Smooth muscle cell (in vitro differentiated cells): ENCODE measurements at regions not wholly inside any gene's neighbourhood (a gene's known extent, or its start where the extent isn't known, plus 50 kb on each side); places are given as distances from the start of the nearest gene placed in this dataset.

Source experiments
- DNase-seq: peaks from one replicate; lab custom pipeline; 2025; ENCODE audit not compliant: unreplicated experiment; lab: John Stamatoyannopoulos, UW
- H2AFZ ChIP-seq: fragments of 200-600 bp; sonication (generic); 2 replicates; pipeline ENCODE4 v1.6.0; 2016; ENCODE audit warnings: antibody characterized with exemption, low read depth, mild to moderate bottlenecking
- H3F3A ChIP-seq: fragments of 200-600 bp; sonication (generic); 2 replicates; pipeline ENCODE4 v1.6.0; 2017; ENCODE audit warnings: antibody characterized with exemption, low read depth
- H3K27ac ChIP-seq: fragments of 200-600 bp; sonication (generic); 2 replicates; pipeline ENCODE4 v1.5.1; 2016; ENCODE audit warnings: low read depth, mild to moderate bottlenecking
- H3K27me3 ChIP-seq: fragments of 200-600 bp; sonication (generic); 2 replicates; pipeline ENCODE4 v1.6.1; 2016; ENCODE audit warnings: low read depth, mild to moderate bottlenecking
- H3K36me3 ChIP-seq: fragments of 200-600 bp; sonication (generic); 2 replicates; pipeline ENCODE4 v1.5.1; 2016; ENCODE audit warnings: low read depth
- H3K4me1 ChIP-seq: fragments of 200-600 bp; sonication (generic); 2 replicates; pipeline ENCODE4 v1.5.1; 2016; ENCODE audit warnings: low read depth
- H3K4me2 ChIP-seq: fragments of 200-600 bp; sonication (generic); 2 replicates; pipeline ENCODE4 v1.6.0; 2016; ENCODE audit warnings: mild to moderate bottlenecking
- H3K4me3 ChIP-seq: fragments of 200-600 bp; sonication (generic); 2 replicates; pipeline ENCODE4 v1.5.1; 2016; ENCODE audit warnings: mild to moderate bottlenecking
- H3K79me2 ChIP-seq: fragments of 200-600 bp; sonication (generic); 2 replicates; pipeline ENCODE4 v1.6.0; 2016; ENCODE audit warnings: low read depth, mild to moderate bottlenecking
- H3K9ac ChIP-seq: fragments of 200-600 bp; sonication (generic); 2 replicates; pipeline ENCODE4 v1.6.0; 2016; ENCODE audit warnings: low read depth
- H3K9me3 ChIP-seq: fragments of 200-600 bp; sonication (generic); replicated peaks from 2 replicates; pipeline ENCODE4 v1.5.1; 2016; ENCODE audit warnings: low read depth
- H4K20me1 ChIP-seq: fragments of 200-600 bp; sonication (generic); 2 replicates; pipeline ENCODE4 v1.6.0; 2016; ENCODE audit warnings: low read depth
- WGBS: methylation state at CpG from one replicate; pipeline ENCODE4 v1.1.7; 2016; ENCODE audit warnings: low lambda C conversion rate; 5-methylcytosine and 5-hydroxymethylcytosine counted together
- TF ChIP-seq, protein P1 (sequence below): fragments of 200-600 bp; sonication (generic); IDR thresholded peaks from 2 replicates; pipeline ENCODE4 v1.5.1; 2017; ENCODE audit warnings: borderline replicate concordance, mild to moderate bottlenecking, antibody characterized with exemption; ENCODE audit not compliant: insufficient read depth, poor library complexity, severe bottlenecking

DNA sequence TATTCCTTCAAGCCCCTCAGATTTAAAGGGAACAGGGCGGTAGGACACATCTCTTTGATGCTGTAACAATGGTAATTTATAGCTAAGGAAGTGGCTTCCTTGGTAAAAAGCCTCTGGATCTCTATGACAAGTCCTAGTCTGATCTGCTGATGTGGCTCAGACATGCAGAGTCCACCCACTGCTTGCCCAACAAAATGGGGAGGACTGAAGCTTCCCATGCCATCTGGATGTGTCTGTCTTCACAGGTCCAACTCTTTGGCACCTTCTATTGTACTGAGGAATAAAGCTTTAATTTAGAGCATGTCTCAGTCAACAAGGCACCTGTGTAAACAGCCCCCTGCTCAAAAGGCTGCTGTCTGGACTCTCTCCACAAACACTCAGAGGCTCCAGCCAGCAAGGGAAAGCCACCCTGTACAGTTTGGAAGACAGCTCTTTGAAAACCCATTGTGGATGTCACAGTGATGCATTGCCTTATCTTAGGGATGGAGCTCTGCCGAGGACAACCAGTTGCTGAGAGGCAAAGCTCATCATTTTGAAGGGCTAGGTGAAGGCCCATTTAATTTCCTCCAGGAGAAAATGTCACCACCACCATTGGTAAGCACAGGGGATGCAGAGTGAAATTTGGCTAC lies 348.6 kb upstream of the GRM7 start:
- TF ChIP-seq, protein P1, sequence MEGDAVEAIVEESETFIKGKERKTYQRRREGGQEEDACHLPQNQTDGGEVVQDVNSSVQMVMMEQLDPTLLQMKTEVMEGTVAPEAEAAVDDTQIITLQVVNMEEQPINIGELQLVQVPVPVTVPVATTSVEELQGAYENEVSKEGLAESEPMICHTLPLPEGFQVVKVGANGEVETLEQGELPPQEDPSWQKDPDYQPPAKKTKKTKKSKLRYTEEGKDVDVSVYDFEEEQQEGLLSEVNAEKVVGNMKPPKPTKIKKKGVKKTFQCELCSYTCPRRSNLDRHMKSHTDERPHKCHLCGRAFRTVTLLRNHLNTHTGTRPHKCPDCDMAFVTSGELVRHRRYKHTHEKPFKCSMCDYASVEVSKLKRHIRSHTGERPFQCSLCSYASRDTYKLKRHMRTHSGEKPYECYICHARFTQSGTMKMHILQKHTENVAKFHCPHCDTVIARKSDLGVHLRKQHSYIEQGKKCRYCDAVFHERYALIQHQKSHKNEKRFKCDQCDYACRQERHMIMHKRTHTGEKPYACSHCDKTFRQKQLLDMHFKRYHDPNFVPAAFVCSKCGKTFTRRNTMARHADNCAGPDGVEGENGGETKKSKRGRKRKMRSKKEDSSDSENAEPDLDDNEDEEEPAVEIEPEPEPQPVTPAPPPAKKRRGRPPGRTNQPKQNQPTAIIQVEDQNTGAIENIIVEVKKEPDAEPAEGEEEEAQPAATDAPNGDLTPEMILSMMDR: no peak
- Histone ChIP-seq H3K36me3 (no peaks in the 10 kb centered on the region), H3F3A (no peaks in the 10 kb centered on the region), H4K20me1 (no peaks in the 10 kb centered on the region), H3K9me3 (no peaks in the 10 kb centered on the region), H3K4me1 (no peaks in the 10 kb centered on the region), H3K27me3 (no peaks in the 10 kb centered on the region), H3K9ac (no peak overlapping the region), H3K4me2 (no peak overlapping the region), H3K4me3 (no peak overlapping the region), H3K79me2 (no peaks in the 10 kb centered on the region), H2AFZ (no peak overlapping the region), H3K27ac (no peak overlapping the region)
- 78% methylated on average over 2 of the region's 2 CpGs for WGBS
- DNase-seq: no peak

DNA sequence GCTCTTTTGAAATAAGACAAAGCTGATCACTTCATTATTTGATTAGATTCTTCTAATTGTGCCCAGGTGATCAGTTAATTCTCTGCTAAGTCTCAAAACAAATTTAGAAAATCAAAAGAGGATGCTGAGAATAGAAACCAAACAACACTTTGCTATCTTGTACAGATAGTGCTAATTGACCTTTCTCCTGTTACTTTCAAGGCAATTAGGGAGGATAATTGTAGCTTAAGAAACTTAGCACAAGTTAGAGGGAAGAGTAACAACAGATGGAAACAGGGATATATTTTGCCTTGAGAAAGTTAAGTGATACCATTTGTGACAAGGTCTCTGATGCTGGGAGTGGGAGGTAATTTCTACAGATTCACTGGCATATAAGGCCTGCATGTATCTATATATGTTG lies 344.8 kb upstream of the GRM7 start:
- H3K4me2 ChIP-seq: no peak overlapping the region
- no peaks in the 10 kb centered on the region for H4K20me1 ChIP-seq
- no peak overlapping the region for H3K9ac ChIP-seq
- H2AFZ ChIP-seq: no peak overlapping the region
- H3K4me3 ChIP-seq: no peak overlapping the region
- no peak overlapping the region for H3K27ac ChIP-seq
- H3K4me1 ChIP-seq: no peaks in the 10 kb centered on the region
- no peaks in the 10 kb centered on the region for H3K79me2 ChIP-seq
- no peaks in the 10 kb centered on the region for H3K9me3 ChIP-seq
- TF ChIP-seq, protein P1: no peak
- H3K27me3 ChIP-seq: no peaks in the 10 kb centered on the region
- no peaks in the 10 kb centered on the region for H3F3A ChIP-seq
- no peak for DNase-seq
- no peaks in the 10 kb centered on the region for H3K36me3 ChIP-seq

DNA sequence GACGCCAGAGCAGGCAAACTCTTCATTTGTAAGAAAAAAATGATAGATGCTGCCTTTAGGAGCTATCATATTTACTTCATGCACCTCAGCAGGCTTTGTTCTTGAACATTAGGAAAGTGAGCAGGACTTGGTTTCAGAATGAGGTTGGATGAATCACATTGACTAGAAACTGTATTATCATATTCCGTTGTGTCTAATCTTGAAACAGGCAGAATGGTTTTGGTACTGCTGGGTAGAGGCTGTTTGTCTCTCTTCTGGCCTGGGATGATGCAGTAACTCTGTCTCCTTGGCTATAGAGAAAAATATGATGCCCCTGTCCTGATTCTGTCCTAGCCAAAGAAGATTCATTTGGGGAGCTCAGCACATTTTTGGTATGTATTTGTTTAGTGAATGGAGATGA lies 344.2 kb upstream of the GRM7 start:
- H3K4me1 ChIP-seq: no peaks in the 10 kb centered on the region
- H3K4me3 ChIP-seq: no peak overlapping the region
- H3K27ac ChIP-seq: no peak overlapping the region
- TF ChIP-seq, protein P1: no peak
- H3K9ac ChIP-seq: no peak overlapping the region
- no peak overlapping the region for H3K4me2 ChIP-seq
- WGBS: 84% methylated on average over 2 of the region's 2 CpGs
- H3F3A ChIP-seq: no peaks in the 10 kb centered on the region
- no peaks in the 10 kb centered on the region for H4K20me1 ChIP-seq
- no peaks in the 10 kb centered on the region for H3K79me2 ChIP-seq
- no peak overlapping the region for H2AFZ ChIP-seq
- DNase-seq: no peak
- H3K36me3 ChIP-seq: no peaks in the 10 kb centered on the region
- no peaks in the 10 kb centered on the region for H3K9me3 ChIP-seq
- H3K27me3 ChIP-seq: no peaks in the 10 kb centered on the region

DNA sequence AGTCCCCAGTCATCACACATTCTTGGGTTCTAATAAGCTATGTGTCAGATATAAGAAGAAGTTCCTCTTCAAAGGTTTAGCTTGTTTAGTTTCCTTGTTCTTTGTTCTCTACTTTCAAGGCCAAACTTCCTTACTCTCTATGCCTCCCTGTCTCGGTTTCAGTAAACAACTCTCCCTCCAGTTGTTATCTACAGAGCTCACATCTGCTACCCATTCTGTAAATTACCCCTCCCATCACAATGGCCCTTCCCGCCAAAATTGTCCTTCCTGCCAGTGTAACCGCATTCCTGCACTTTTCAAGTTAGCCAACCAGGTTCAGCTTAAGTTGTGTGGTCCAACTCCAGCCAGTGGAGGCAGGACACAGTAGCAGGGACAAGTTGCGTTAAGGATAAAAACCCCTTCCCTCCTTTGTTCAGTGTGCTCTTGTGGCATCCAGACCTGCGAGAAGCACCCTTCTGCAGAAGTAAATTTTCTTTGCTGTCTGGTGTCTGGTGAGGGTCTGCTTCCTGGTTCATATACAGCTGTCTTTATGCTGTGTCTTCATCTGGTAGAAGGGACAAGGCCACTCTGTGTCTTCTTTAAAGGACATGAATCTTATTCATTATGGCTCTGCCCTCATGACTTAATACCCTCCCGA lies 342.1 kb upstream of the GRM7 start:
- Histone ChIP-seq H3K36me3 (no peaks in the 10 kb centered on the region), H3K9ac (no peak overlapping the region), H3K27ac (no peak overlapping the region), H3K79me2 (no peaks in the 10 kb centered on the region), H3K4me1 (no peaks in the 10 kb centered on the region), H3K4me3 (no peak overlapping the region), H3K9me3 (no peaks in the 10 kb centered on the region), H2AFZ (no peak overlapping the region), H3F3A (no peaks in the 10 kb centered on the region), H3K27me3 (no peaks in the 10 kb centered on the region), H4K20me1 (no peaks in the 10 kb centered on the region), H3K4me2 (no peak overlapping the region)
- no peak for DNase-seq
- 88% methylated on average over 6 of the region's 6 CpGs for WGBS
- TF ChIP-seq, protein P1: no peak
